ENCODE measurements at regions not wholly inside any gene's neighbourhood (a gene's known extent, or its start where the extent isn't known, plus 50 kb on each side); places are given as distances from the start of the nearest gene placed in this dataset.

DNA sequence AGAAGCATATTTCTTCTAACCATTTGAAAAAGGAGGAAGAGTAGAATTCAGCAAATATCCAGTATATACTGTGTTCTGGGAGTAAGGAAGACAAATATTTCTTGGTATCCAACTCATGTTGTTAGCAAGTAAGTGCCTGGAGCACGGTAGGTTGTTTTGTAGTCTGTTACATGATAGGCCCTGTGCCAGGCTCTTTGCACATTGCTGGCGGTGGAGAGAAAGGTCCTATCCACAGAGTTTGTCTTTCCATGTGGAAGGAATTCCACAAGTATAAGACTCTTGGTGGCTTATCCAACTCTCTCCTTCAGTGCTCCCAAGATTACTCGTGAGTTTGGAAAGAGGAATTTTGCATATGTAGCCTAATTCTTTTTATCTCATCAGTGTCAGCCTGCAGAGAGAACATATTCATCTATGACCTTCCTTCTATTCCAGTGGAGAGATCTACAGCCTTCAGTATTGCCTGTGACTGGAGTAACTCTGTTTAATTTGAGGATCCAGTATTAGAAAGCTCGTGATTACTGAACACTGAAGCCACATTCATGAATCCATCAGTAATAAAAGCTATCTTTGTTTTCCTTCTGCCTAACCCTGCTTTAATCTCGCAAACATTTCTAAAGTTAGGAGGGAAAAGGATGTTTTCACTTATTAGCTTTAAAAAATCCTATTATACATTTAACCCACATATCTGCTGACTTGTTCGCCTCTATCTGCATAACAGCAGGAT is 183.9 kb upstream of the CSNK1A1L start:
- no peak for TF ChIP-seq CTCF (IDR thresholded peaks at IDR 0.05 in 8 of 11, conservative IDR thresholded peaks at IDR 0.05 in 3 of 11)
- no peak for TF ChIP-seq POLR2AphosphoS5 (IDR thresholded peaks at IDR 0.05)
